ENCODE measurements at regions not wholly inside any gene's neighbourhood (a gene's known extent, or its start where the extent isn't known, plus 50 kb on each side); places are given as distances from the start of the nearest gene placed in this dataset.
A peak's percentile ranks its signal among the peaks of the same experiment; 100 is the strongest.

DNA sequence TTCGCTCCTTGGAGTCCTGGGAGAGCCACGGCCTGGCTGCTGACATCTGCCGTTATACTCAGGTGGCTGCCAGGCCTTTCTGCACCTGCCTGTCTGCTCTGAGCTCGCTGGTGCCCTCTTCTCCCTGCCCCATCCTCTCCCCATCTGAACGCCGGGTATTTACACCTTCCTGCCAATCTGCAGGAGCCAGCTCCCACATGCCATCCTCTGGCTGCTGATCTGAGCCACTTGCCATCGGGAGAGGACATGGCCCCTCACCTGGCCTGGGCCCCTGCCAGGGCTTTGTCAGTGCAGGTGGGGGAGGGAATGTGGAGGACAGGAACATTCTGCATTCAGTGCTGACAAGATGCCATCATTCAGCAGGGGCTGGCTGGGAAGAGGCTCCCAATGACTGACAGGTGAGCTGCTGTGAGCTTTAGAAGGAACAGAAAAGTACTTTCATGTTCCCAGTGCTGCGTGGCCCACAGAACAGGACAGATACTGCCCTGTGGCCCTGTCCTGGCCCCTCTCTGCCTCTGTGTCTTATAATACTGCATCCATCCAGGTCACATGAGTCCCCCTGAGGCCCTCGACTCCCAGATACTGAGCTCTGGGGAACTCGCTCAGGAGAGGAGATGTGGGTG lies 96.3 kb upstream of the ZNF469 start:
- no peak for DNase-seq (ENCODE audit: low read depth in 1 of 2, low spot score in 1 of 2)
- Histone ChIP-seq H3K27ac (replicated peaks) (no peak overlapping the region), H3K4me3 (replicated peaks; ENCODE audit: insufficient read depth, low read length) (no peak overlapping the region), H3K27me3 (ENCODE audit: insufficient read depth, poor library complexity, severe bottlenecking) (no peaks in the 10 kb centered on the region)
- TF ChIP-seq, protein P1, sequence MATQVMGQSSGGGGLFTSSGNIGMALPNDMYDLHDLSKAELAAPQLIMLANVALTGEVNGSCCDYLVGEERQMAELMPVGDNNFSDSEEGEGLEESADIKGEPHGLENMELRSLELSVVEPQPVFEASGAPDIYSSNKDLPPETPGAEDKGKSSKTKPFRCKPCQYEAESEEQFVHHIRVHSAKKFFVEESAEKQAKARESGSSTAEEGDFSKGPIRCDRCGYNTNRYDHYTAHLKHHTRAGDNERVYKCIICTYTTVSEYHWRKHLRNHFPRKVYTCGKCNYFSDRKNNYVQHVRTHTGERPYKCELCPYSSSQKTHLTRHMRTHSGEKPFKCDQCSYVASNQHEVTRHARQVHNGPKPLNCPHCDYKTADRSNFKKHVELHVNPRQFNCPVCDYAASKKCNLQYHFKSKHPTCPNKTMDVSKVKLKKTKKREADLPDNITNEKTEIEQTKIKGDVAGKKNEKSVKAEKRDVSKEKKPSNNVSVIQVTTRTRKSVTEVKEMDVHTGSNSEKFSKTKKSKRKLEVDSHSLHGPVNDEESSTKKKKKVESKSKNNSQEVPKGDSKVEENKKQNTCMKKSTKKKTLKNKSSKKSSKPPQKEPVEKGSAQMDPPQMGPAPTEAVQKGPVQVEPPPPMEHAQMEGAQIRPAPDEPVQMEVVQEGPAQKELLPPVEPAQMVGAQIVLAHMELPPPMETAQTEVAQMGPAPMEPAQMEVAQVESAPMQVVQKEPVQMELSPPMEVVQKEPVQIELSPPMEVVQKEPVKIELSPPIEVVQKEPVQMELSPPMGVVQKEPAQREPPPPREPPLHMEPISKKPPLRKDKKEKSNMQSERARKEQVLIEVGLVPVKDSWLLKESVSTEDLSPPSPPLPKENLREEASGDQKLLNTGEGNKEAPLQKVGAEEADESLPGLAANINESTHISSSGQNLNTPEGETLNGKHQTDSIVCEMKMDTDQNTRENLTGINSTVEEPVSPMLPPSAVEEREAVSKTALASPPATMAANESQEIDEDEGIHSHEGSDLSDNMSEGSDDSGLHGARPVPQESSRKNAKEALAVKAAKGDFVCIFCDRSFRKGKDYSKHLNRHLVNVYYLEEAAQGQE (IDR thresholded peaks at IDR 0.05; ENCODE audit: insufficient replicate concordance, low read depth) = no peak
- TF ChIP-seq, protein P2, sequence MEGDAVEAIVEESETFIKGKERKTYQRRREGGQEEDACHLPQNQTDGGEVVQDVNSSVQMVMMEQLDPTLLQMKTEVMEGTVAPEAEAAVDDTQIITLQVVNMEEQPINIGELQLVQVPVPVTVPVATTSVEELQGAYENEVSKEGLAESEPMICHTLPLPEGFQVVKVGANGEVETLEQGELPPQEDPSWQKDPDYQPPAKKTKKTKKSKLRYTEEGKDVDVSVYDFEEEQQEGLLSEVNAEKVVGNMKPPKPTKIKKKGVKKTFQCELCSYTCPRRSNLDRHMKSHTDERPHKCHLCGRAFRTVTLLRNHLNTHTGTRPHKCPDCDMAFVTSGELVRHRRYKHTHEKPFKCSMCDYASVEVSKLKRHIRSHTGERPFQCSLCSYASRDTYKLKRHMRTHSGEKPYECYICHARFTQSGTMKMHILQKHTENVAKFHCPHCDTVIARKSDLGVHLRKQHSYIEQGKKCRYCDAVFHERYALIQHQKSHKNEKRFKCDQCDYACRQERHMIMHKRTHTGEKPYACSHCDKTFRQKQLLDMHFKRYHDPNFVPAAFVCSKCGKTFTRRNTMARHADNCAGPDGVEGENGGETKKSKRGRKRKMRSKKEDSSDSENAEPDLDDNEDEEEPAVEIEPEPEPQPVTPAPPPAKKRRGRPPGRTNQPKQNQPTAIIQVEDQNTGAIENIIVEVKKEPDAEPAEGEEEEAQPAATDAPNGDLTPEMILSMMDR (IDR thresholded peaks at IDR 0.05; ENCODE audit: insufficient read depth, low read length) = no peak
- no peak for TF ChIP-seq SPI1 (IDR thresholded peaks at IDR 0.05; ENCODE audit: borderline replicate concordance, low read depth)
- no peak for TF ChIP-seq POLR2AphosphoS5 (IDR thresholded peaks at IDR 0.05; ENCODE audit: low read depth)
- TF ChIP-seq GABPA (IDR thresholded peaks at IDR 0.05; ENCODE audit: low read depth) = no peak

- DNase-seq (ENCODE audit: low read depth in 1 of 2, low spot score in 1 of 2) = peak in 1 of 2 experiments; percentile 1
- Histone ChIP-seq H3K27ac (replicated peaks) (no peak overlapping the region), H3K4me3 (replicated peaks; ENCODE audit: insufficient read depth, low read length) (no peak overlapping the region), H3K27me3 (ENCODE audit: insufficient read depth, poor library complexity, severe bottlenecking) (no peaks in the 10 kb centered on the region)
- TF ChIP-seq, protein P2 (IDR thresholded peaks at IDR 0.05; ENCODE audit: insufficient read depth, low read length) = peak; percentile 35
- TF ChIP-seq POLR2AphosphoS5 (IDR thresholded peaks at IDR 0.05; ENCODE audit: low read depth) = no peak
- TF ChIP-seq, protein P1 (IDR thresholded peaks at IDR 0.05; ENCODE audit: insufficient replicate concordance, low read depth) = no peak
Measured at GRCh38 chr16:88287219-88287618, 95.5 kb upstream of the ZNF469 start.

- H3K27ac ChIP-seq (replicated peaks) = no peak overlapping the region
- no peaks in the 10 kb centered on the region for H3K27me3 ChIP-seq (ENCODE audit: insufficient read depth, poor library complexity, severe bottlenecking)
- TF ChIP-seq SPI1 (IDR thresholded peaks at IDR 0.05; ENCODE audit: borderline replicate concordance, low read depth) = no peak
- no peak for TF ChIP-seq GABPA (IDR thresholded peaks at IDR 0.05; ENCODE audit: low read depth)
- TF ChIP-seq, protein P1 (IDR thresholded peaks at IDR 0.05; ENCODE audit: insufficient replicate concordance, low read depth) = no peak
- TF ChIP-seq, protein P2 (IDR thresholded peaks at IDR 0.05; ENCODE audit: insufficient read depth, low read length) = no peak
- TF ChIP-seq POLR2AphosphoS5 (IDR thresholded peaks at IDR 0.05; ENCODE audit: low read depth) = no peak
- DNase-seq (ENCODE audit: low read depth in 1 of 2, low spot score in 1 of 2) = no peak
- H3K4me3 ChIP-seq (replicated peaks; ENCODE audit: insufficient read depth, low read length) = no peak overlapping the region
Measured at GRCh38 chr16:88288303-88288702, 94.5 kb upstream of the ZNF469 start.
